HG03103 (cell line): ENCODE measurements at regions not wholly inside any gene's neighbourhood (a gene's known extent, or its start where the extent isn't known, plus 50 kb on each side); places are given as distances from the start of the nearest gene placed in this dataset.

ENCODE experiments used
- ATAC-seq: cut with Tn5 transposase; IDR thresholded peaks from one replicate; pipeline ENCODE4 v1.9.1; 2021; ENCODE audit warnings: low read depth; ENCODE audit not compliant: unreplicated experiment

GRCh38 chr10:61840403-61840802, 61.1 kb upstream of the ARID5B start:
- no peak for ATAC-seq

- no peak for ATAC-seq
Observed at GRCh38 chr10:61841338-61841875, 60.1 kb upstream of the ARID5B start.

GRCh38 chr10:61842755-61843497, 58.6 kb upstream of the ARID5B start:
- no peak for ATAC-seq

GRCh38 chr10:61844116-61844822, 57.2 kb upstream of the ARID5B start:
- no peak for ATAC-seq

GRCh38 chr10:61845196-61845949, 56.1 kb upstream of the ARID5B start:
- ATAC-seq = no peak

- no peak for ATAC-seq
Observed at GRCh38 chr10:61845950-61846268, 55.6 kb upstream of the ARID5B start.

GRCh38 chr10:61846370-61847031, 55.0 kb upstream of the ARID5B start:
- no peak for ATAC-seq

GRCh38 chr10:61847087-61847486, 54.4 kb upstream of the ARID5B start:
- ATAC-seq = no peak

GRCh38 chr10:61847640-61848039, 53.9 kb upstream of the ARID5B start:
- ATAC-seq = no peak

GRCh38 chr10:61850376-61850775, 51.1 kb upstream of the ARID5B start:
- ATAC-seq = no peak
